ENCODE measurements at regions not wholly inside any gene's neighbourhood (a gene's known extent, or its start where the extent isn't known, plus 50 kb on each side); places are given as distances from the start of the nearest gene placed in this dataset.

DNA sequence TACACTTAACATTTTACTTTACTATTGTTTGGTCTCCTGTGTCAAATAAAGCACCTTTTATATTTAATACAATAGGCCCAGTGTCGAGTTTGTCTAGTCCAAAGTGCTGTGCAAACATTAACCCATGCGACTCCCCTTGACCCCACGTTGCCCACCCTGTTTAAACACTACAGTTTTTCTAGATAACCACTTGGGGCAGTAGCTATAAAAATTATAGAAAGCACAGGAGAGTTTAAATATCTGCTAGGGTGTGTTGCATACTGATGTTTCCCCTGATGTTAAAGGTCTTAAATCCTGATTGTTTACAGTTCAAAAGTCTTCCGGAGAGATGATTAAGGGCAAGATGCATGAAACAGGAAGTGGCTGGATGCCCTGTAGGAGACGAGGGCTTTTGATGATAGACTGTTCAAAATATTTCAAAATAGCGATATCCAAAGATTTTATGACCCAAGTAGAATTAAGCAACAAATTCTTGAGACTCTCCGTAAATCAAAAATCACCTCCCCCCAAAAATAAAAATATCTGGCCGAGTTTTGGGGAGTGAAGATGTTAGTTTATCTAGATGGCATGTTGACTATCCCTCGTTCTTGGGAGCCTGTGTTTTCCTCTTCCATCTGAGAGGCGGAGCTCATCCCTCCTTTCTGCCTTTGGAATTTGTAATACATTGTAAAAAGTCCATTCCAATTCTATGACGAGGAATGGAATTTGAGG lies 167.1 kb downstream of the FGF9 start:
- TF ChIP-seq, protein P1, sequence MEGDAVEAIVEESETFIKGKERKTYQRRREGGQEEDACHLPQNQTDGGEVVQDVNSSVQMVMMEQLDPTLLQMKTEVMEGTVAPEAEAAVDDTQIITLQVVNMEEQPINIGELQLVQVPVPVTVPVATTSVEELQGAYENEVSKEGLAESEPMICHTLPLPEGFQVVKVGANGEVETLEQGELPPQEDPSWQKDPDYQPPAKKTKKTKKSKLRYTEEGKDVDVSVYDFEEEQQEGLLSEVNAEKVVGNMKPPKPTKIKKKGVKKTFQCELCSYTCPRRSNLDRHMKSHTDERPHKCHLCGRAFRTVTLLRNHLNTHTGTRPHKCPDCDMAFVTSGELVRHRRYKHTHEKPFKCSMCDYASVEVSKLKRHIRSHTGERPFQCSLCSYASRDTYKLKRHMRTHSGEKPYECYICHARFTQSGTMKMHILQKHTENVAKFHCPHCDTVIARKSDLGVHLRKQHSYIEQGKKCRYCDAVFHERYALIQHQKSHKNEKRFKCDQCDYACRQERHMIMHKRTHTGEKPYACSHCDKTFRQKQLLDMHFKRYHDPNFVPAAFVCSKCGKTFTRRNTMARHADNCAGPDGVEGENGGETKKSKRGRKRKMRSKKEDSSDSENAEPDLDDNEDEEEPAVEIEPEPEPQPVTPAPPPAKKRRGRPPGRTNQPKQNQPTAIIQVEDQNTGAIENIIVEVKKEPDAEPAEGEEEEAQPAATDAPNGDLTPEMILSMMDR (IDR thresholded peaks at IDR 0.05; ENCODE audit: control insufficient read depth, extremely low read depth, insufficient read depth): no peak
- no peak for DNase-seq (ENCODE audit: low read depth)
- no peak overlapping the region for H3K4me3 ChIP-seq (ENCODE audit: low read depth, low read length)

DNA sequence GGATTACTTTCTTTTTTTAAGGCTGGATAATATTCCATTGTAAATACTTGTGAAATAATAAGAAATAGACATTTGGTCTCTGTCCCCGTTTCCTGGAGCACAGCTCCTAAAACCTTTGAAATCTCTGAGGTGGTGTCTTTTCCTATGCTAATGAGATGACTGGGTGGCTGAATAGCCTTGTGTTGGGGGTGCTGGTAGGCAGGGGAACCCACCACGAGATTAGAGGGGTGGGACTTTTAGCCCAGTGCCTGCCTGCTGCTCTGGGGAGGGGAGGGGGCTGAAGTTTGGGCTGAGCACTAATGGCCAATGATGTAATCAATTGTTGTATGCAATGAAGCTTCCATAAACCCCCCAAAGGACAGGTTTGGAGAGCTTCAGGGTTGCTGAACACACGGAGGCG lies 175.7 kb downstream of the FGF9 start:
- DNase-seq (ENCODE audit: low read depth): no peak
- TF ChIP-seq, protein P1 (IDR thresholded peaks at IDR 0.05; ENCODE audit: control insufficient read depth, extremely low read depth, insufficient read depth): no peak
- H3K4me3 ChIP-seq (ENCODE audit: low read depth, low read length): no peak overlapping the region

DNA sequence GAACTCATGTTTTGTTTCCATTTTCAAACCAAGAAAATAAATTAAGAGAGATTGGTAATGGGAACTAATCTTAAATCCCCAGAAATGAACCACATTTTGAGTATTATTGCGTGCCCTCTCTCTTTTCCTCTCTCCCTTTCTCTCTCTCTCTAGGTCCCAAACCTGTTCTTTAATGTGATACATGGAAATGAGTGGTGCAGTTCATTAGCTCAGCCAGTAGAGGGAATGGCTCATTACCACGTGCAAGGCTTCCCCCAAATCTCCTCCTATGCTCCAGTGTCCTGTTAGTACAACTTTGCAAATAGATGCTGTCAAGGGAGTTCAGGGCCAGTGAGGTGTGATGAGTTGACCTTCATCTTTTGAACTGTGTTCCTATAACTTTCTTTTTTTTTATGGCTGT lies 178.4 kb downstream of the FGF9 start:
- TF ChIP-seq, protein P1 (IDR thresholded peaks at IDR 0.05; ENCODE audit: control insufficient read depth, extremely low read depth, insufficient read depth): peak; percentile 46
- no peak overlapping the region for H3K4me3 ChIP-seq (ENCODE audit: low read depth, low read length)
- no peak for DNase-seq (ENCODE audit: low read depth)

DNA sequence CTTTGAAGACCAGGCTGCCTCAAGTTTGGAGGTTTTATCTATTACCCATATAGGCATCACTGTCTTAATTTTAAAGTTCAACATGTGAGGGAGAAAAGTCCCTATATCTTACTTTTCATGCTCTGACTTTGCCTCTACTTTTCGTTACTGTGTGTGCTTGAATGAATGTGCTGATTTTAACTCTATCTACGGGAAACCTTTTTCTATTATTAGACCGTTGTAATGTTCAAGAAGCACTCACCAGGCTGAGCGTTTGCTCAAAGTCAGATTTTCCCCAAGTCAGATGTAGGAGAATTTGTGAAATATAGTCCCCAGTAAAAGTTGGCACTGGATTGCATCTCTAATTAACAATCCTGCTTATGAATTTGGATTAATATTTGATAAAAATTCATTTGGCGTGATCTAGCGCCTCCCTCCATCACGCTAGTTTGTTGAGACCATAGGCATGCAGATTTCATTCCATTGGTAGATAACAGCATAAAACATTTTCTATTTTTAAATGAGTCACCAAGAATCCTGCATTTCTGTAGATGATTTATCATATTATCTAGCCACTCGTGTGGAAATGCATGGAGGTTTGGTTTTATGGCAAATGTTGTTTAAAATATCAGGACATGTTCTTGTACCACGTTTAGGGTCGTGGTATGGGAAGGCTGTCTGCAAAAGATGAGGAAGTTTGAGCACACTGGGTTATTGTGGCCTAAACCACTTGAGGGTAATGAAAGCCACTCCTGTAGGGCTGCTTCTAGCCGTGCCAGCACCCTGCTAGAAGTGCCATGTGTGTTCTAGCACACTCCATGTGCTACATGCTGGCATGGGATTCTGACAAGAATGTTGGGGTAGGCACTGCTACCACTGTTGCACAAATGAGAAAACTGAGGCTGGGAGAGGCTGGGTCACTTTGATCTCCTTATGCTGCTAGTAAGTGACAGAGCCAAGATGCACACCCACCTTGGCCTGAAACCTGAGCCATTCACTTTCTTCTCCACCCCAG lies 179.4 kb downstream of the FGF9 start:
- TF ChIP-seq, protein P1 (IDR thresholded peaks at IDR 0.05; ENCODE audit: control insufficient read depth, extremely low read depth, insufficient read depth): no peak
- H3K4me3 ChIP-seq (ENCODE audit: low read depth, low read length): no peak overlapping the region
- DNase-seq (ENCODE audit: low read depth): no peak

DNA sequence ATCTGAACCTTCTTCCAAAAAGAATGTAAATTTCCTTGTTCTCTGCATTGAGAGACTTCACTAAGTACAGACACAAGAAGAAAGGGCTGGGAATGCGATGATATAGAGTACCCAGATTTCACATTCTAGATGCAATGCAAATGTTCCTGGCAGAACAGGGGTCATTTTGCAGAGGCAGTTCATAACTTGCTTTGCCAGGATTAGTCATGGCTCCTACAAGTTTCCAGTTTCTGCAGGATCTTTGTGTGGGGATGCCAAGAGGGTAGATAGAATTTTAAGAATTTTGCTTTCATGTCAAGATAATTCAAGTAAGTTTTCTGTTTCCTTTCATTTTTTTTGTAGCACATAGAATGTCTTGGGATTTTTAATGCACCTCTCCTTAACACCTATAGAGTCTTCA lies 181.2 kb downstream of the FGF9 start:
- DNase-seq (ENCODE audit: low read depth): no peak
- TF ChIP-seq, protein P1 (IDR thresholded peaks at IDR 0.05; ENCODE audit: control insufficient read depth, extremely low read depth, insufficient read depth): no peak
- no peak overlapping the region for H3K4me3 ChIP-seq (ENCODE audit: low read depth, low read length)

DNA sequence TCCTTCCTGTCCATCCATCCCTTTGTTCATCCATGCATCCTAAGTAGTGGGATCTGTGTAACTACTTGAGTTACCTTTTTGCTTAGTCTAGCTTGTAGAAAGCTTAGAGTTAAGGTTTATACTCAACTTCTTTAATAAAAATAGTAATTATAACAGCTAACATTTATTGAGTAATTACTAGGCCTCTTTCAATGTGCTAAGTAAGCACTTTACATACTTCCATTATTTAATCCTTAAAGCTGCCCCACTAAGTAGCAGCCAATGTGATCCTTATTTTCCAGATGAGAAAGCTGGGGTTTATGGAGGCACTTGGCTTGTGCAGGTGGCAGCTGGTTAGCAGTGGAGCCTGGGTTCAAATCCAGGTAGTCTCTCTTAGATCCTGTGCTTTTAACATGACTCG lies 182.9 kb downstream of the FGF9 start:
- TF ChIP-seq, protein P1 (IDR thresholded peaks at IDR 0.05; ENCODE audit: control insufficient read depth, extremely low read depth, insufficient read depth): no peak
- no peak for DNase-seq (ENCODE audit: low read depth)
- no peak overlapping the region for H3K4me3 ChIP-seq (ENCODE audit: low read depth, low read length)
